HG03060 (cell line): ENCODE measurements at regions not wholly inside any gene's neighbourhood (a gene's known extent, or its start where the extent isn't known, plus 50 kb on each side); places are given as distances from the start of the nearest gene placed in this dataset.
"Not testable (repeated sequence)": the region's sequence is repeated elsewhere in the genome, so short reads cannot be mapped to it uniquely, and the experiment has no call there.

Experiments used
- ATAC-seq: cut with Tn5 transposase; IDR thresholded peaks from one replicate; pipeline ENCODE4 v1.9.1; 2021; ENCODE audit warnings: low read depth, moderate number of reproducible peaks; ENCODE audit not compliant: unreplicated experiment

- ATAC-seq, result no peak
Measured at GRCh38 chr17:77036841-77037381, 103.9 kb upstream of the SEC14L1 start.

- ATAC-seq, result no peak
Measured at GRCh38 chr17:77037943-77038342, 102.8 kb upstream of the SEC14L1 start.

GRCh38 chr17:77038884-77039555, 101.7 kb upstream of the SEC14L1 start:
- no peak for ATAC-seq

GRCh38 chr17:77042476-77043231, 98.1 kb upstream of the SEC14L1 start:
- ATAC-seq, result no peak

- ATAC-seq, result no peak
Measured at GRCh38 chr17:77045441-77046041, 95.2 kb upstream of the SEC14L1 start.

- no peak for ATAC-seq
Measured at GRCh38 chr17:77049440-77049839, 91.3 kb upstream of the SEC14L1 start.

GRCh38 chr17:77050901-77051300, 89.9 kb upstream of the SEC14L1 start:
- not testable (repeated sequence) for ATAC-seq

- no peak for ATAC-seq
Measured at GRCh38 chr17:77054936-77055335, 85.8 kb upstream of the SEC14L1 start.

GRCh38 chr17:77055453-77055852, 85.3 kb upstream of the SEC14L1 start:
- ATAC-seq, result no peak

GRCh38 chr17:77058016-77058415, 82.8 kb upstream of the SEC14L1 start:
- no peak for ATAC-seq

- ATAC-seq, result no peak
Measured at GRCh38 chr17:77061669-77062068, 79.1 kb upstream of the SEC14L1 start.

- no peak for ATAC-seq
Measured at GRCh38 chr17:77064598-77064997, 76.2 kb upstream of the SEC14L1 start.

GRCh38 chr17:77066165-77066564, 74.6 kb upstream of the SEC14L1 start:
- no peak for ATAC-seq

- not testable (repeated sequence) for ATAC-seq
Measured at GRCh38 chr17:77066726-77067409, 73.9 kb upstream of the SEC14L1 start.

GRCh38 chr17:77068915-77069314, 71.9 kb upstream of the SEC14L1 start:
- no peak for ATAC-seq

- no peak for ATAC-seq
Measured at GRCh38 chr17:77070888-77071279, 69.9 kb upstream of the SEC14L1 start.

- no peak for ATAC-seq
Measured at GRCh38 chr17:77071925-77072490, 68.8 kb upstream of the SEC14L1 start.

- ATAC-seq, result no peak
Measured at GRCh38 chr17:77072670-77073069, 68.1 kb upstream of the SEC14L1 start.

- no peak for ATAC-seq
Measured at GRCh38 chr17:77074681-77075080, 66.1 kb upstream of the SEC14L1 start.

- ATAC-seq, result no peak
Measured at GRCh38 chr17:77076124-77076830, 64.5 kb upstream of the SEC14L1 start.
